ENCODE measurements at regions not wholly inside any gene's neighbourhood (a gene's known extent, or its start where the extent isn't known, plus 50 kb on each side); places are given as distances from the start of the nearest gene placed in this dataset.

DNA sequence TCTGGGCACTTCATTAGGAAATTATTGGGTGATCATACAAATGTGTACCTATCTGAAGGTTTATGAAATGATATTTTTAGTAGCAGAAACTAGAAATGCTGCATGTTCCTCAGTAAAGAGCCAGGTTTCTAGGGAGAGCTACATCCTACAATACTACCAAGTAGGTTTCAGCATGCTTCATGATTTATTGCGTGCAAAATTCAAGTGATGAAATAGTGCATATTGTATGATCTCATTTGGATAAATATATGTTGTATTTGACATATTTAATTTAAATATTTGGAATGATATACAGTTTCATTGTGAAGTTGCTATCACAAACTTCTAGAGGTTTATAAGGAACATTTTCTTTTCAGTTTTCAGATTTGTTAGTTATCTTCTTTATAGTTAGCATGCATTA lies 90.5 kb upstream of the GDF10 start:
- TF ChIP-seq, protein P1, sequence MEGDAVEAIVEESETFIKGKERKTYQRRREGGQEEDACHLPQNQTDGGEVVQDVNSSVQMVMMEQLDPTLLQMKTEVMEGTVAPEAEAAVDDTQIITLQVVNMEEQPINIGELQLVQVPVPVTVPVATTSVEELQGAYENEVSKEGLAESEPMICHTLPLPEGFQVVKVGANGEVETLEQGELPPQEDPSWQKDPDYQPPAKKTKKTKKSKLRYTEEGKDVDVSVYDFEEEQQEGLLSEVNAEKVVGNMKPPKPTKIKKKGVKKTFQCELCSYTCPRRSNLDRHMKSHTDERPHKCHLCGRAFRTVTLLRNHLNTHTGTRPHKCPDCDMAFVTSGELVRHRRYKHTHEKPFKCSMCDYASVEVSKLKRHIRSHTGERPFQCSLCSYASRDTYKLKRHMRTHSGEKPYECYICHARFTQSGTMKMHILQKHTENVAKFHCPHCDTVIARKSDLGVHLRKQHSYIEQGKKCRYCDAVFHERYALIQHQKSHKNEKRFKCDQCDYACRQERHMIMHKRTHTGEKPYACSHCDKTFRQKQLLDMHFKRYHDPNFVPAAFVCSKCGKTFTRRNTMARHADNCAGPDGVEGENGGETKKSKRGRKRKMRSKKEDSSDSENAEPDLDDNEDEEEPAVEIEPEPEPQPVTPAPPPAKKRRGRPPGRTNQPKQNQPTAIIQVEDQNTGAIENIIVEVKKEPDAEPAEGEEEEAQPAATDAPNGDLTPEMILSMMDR (IDR thresholded peaks at IDR 0.05), result no peak
- TF ChIP-seq POLR2A (IDR thresholded peaks at IDR 0.05), result no peak
- TF ChIP-seq POLR2AphosphoS5 (IDR thresholded peaks at IDR 0.05; ENCODE audit: insufficient read depth in 1 of 2, low read depth in 1 of 2), result no peak

All from vagina (tissue), 2 donors.